Small intestine (tissue), 7 donors: ENCODE measurements at regions not wholly inside any gene's neighbourhood (a gene's known extent, or its start where the extent isn't known, plus 50 kb on each side); places are given as distances from the start of the nearest gene placed in this dataset.
"Not testable (repeated sequence)": the region's sequence is repeated elsewhere in the genome, so short reads cannot be mapped to it uniquely, and the experiment has no call there.

ENCODE experiments used
- DNase-seq, 2 donors: peaks; one replicate each; pipeline versions ENCODE4 v3.0.0 to v3.0.0-alpha.2; 2013
- FAIRE-seq: peaks from 2 replicates; lab custom pipeline; 2012; peaks lifted over from hg19 to GRCh38; lab: Jason Lieb, UNC
- H3K27ac ChIP-seq, 3 donors: one replicate each; pipeline ENCODE4 v1.5.1; 2013; ENCODE audit warnings: low read length in 2 of 3, mild to moderate bottlenecking in 2 of 3, control low read depth in 1 of 3, inconsistent platforms in 1 of 3, low read depth in 1 of 3, moderate library complexity in 1 of 3
- H3K27me3 ChIP-seq, 3 donors: one replicate each; pipeline ENCODE4 v1.6.1; 2013; ENCODE audit warnings: low read length in 3 of 3, inconsistent platforms in 1 of 3; ENCODE audit not compliant: control insufficient read depth in 3 of 3, insufficient read depth in 3 of 3
- H3K36me3 ChIP-seq, 3 donors: one replicate each; pipeline ENCODE4 v1.6.1; 2013; ENCODE audit warnings: low read length in 3 of 3, inconsistent platforms in 1 of 3, low read depth in 1 of 3, mild to moderate bottlenecking in 1 of 3, moderate library complexity in 1 of 3; ENCODE audit not compliant: control insufficient read depth in 3 of 3, insufficient read depth in 2 of 3
- H3K4me1 ChIP-seq, 3 donors: one replicate each; pipeline ENCODE4 v1.6.1; 2013; ENCODE audit warnings: low read length in 2 of 3, inconsistent platforms in 1 of 3, low read depth in 1 of 3, mild to moderate bottlenecking in 1 of 3, moderate library complexity in 1 of 3; ENCODE audit not compliant: control insufficient read depth in 3 of 3, insufficient read depth in 2 of 3
- H3K4me3 ChIP-seq, 3 donors: one replicate each; pipeline ENCODE4 v1.5.1; 2013; ENCODE audit warnings: low read length in 3 of 3, control low read depth in 1 of 3, inconsistent platforms in 1 of 3, low read depth in 1 of 3, mild to moderate bottlenecking in 1 of 3, moderate library complexity in 1 of 3
- H3K9me3 ChIP-seq, 2 donors: one replicate each; pipeline ENCODE4 v1.6.1; 2013; ENCODE audit warnings: low read depth in 1 of 2, low read length in 1 of 2; ENCODE audit not compliant: control insufficient read depth in 2 of 2, insufficient read depth in 1 of 2
- WGBS, 3 donors: extraction: QIAGEN DNeasy Blood & Tissue Kit; methylation state at CpG; one replicate each; pipeline ENCODE4 v1.1.7; 2013; 5-methylcytosine and 5-hydroxymethylcytosine counted together
- donor health status: healthy with polysubstance abuse.
- donor health status: control.
- donor health status: control.
- donor health status: Bipolar disorder and iron deficiency.
- donor health status: healthy.

- DNase-seq (no peak), FAIRE-seq (no peak)
- 71 to 91% (median 84%) methylated on average over 8 of the region's 8 CpGs for WGBS, 3 donors
- Histone ChIP-seq H3K4me1 (no peaks in the 10 kb centered on the region), H3K36me3 (no peaks in the 10 kb centered on the region), H3K27me3 (no peaks in the 10 kb centered on the region), H3K27ac (no peak overlapping the region), H3K9me3 (peaks cover 0 to 4% of the 10 kb centered on the region in 2 donors), H3K4me3 (no peak overlapping the region)
These were observed 321.4 kb upstream of the EPHA4 start for GRCh38 chr2:221893501-221893900.

- not testable (repeated sequence) for H3K27ac ChIP-seq, FAIRE-seq, H3K36me3 ChIP-seq, H3K4me3 ChIP-seq, H3K9me3 ChIP-seq, H3K27me3 ChIP-seq, H3K4me1 ChIP-seq, DNase-seq
- 90 to 97% (median 95%) methylated on average over 13 to 20 of the region's 31 CpGs for whole genome bisulfite sequencing, 3 donors
These were observed 319.9 kb upstream of the EPHA4 start for GRCh38 chr2:221892006-221892405.

- no peaks in the 10 kb centered on the region for H3K9me3 ChIP-seq
- no peak for FAIRE-seq
- H3K27ac ChIP-seq, result no peak overlapping the region
- H3K27me3 ChIP-seq, result peaks cover 0 to 2% (median 0%) of the 10 kb centered on the region in 3 donors
- H3K4me3 ChIP-seq, result no peak overlapping the region
- DNase-seq, result no peak
- no peaks in the 10 kb centered on the region for H3K36me3 ChIP-seq
- no peaks in the 10 kb centered on the region for H3K4me1 ChIP-seq
- 39 to 51% (median 47%) methylated on average over 4 of the region's 4 CpGs for WGBS, 3 donors
These were observed 311.9 kb upstream of the EPHA4 start for GRCh38 chr2:221883976-221884375.

GRCh38 chr2:221876016-221876415, 303.9 kb upstream of the EPHA4 start:
- no peak overlapping the region for H3K27ac ChIP-seq
- DNase-seq (no peak), FAIRE-seq (no peak)
- no peaks in the 10 kb centered on the region for H3K4me1 ChIP-seq
- H3K4me3 ChIP-seq, result no peak overlapping the region
- H3K36me3 ChIP-seq, result no peaks in the 10 kb centered on the region
- no peaks in the 10 kb centered on the region for H3K9me3 ChIP-seq
- H3K27me3 ChIP-seq, result peaks cover 0 to 2% (median 0%) of the 10 kb centered on the region in 3 donors

- Histone ChIP-seq H3K9me3 (peaks cover 0 to 4% of the 10 kb centered on the region in 2 donors), H3K27ac (no peak overlapping the region), H3K36me3 (no peaks in the 10 kb centered on the region), H3K4me1 (no peaks in the 10 kb centered on the region), H3K27me3 (no peaks in the 10 kb centered on the region), H3K4me3 (no peak overlapping the region)
- no peak for DNase-seq
- 82 to 93% (median 90%) methylated on average over 2 of the region's 2 CpGs for WGBS, 3 donors
- FAIRE-seq, result no peak
These were observed 302.3 kb upstream of the EPHA4 start for GRCh38 chr2:221874444-221874843.

- H3K9me3 ChIP-seq, result no peaks in the 10 kb centered on the region
- FAIRE-seq (no peak), DNase-seq (no peak)
- no peaks in the 10 kb centered on the region for H3K4me1 ChIP-seq
- WGBS, 3 donors, result 48 to 53% (median 48%) methylated on average over 2 of the region's 2 CpGs
- no peaks in the 10 kb centered on the region for H3K27me3 ChIP-seq
- no peak overlapping the region for H3K27ac ChIP-seq
- H3K36me3 ChIP-seq, result no peaks in the 10 kb centered on the region
- H3K4me3 ChIP-seq, result no peak overlapping the region
These were observed 285.6 kb upstream of the EPHA4 start for GRCh38 chr2:221857719-221858118.

- DNase-seq, result no peak
- WGBS, 3 donors, result 26 to 38% (median 31%) methylated on average over 1 of the region's 1 CpG
- no peaks in the 10 kb centered on the region for H3K9me3 ChIP-seq
- H3K27ac ChIP-seq, result no peak overlapping the region
- H3K4me1 ChIP-seq, result no peaks in the 10 kb centered on the region
- no peaks in the 10 kb centered on the region for H3K27me3 ChIP-seq
- no peaks in the 10 kb centered on the region for H3K36me3 ChIP-seq
- no peak for FAIRE-seq
- H3K4me3 ChIP-seq, result no peak overlapping the region
These were observed 281.2 kb upstream of the EPHA4 start for GRCh38 chr2:221853297-221853696.

- H3K4me1 ChIP-seq, result no peaks in the 10 kb centered on the region
- H3K36me3 ChIP-seq, result no peaks in the 10 kb centered on the region
- H3K27me3 ChIP-seq, result no peaks in the 10 kb centered on the region
- DNase-seq (no peak), FAIRE-seq (no peak)
- no peaks in the 10 kb centered on the region for H3K9me3 ChIP-seq
- WGBS, 3 donors, result 77 to 87% (median 78%) methylated on average over 2 of the region's 2 CpGs
- no peak overlapping the region for H3K27ac ChIP-seq
- H3K4me3 ChIP-seq, result no peak overlapping the region
These were observed 279.5 kb upstream of the EPHA4 start for GRCh38 chr2:221851531-221852045.

- H3K27me3 ChIP-seq, result no peaks in the 10 kb centered on the region
- H3K4me1 ChIP-seq, result no peaks in the 10 kb centered on the region
- WGBS, 3 donors, result 45 to 53% (median 51%) methylated on average over 3 of the region's 3 CpGs
- H3K36me3 ChIP-seq, result no peaks in the 10 kb centered on the region
- FAIRE-seq, result no peak
- no peaks in the 10 kb centered on the region for H3K9me3 ChIP-seq
- H3K4me3 ChIP-seq, result no peak overlapping the region
- DNase-seq, result no peak
- no peak overlapping the region for H3K27ac ChIP-seq
These were observed 278.0 kb upstream of the EPHA4 start for GRCh38 chr2:221850076-221850475.
